B cell (primary cell): ENCODE measurements at regions not wholly inside any gene's neighbourhood (a gene's known extent, or its start where the extent isn't known, plus 50 kb on each side); places are given as distances from the start of the nearest gene placed in this dataset.

ENCODE experiments used
- ATAC-seq: fragments of 200-7000 bp; cut with Tn5 transposase; one replicate; pipeline ENCODE4 v1.10.0; 2021; ENCODE audit warnings: low read depth, mild to moderate bottlenecking, moderate number of reproducible peaks, moderate library complexity
- CTCF ChIA-PET: fragments of 350-600 bp; sonication (Branson Sonifier 250); formaldehyde crosslinking; loops from one replicate; lab custom pipeline; 2021; ENCODE audit warnings: antibody characterized with exemption, inconsistent platforms; lab: Charles Lee
- POLR2A ChIA-PET: fragments of 350-600 bp; sonication (Branson Sonifier 250); formaldehyde crosslinking; loops from one replicate; lab custom pipeline; 2021; ENCODE audit warnings: antibody characterized with exemption; lab: Charles Lee
- DNase-seq: peaks from one replicate; pipeline ENCODE4 v3.0.0; 2013
- H2AFZ ChIP-seq: 2 replicates; pipeline ENCODE4 v1.6.1; 2012; ENCODE audit warnings: mild to moderate bottlenecking, low read depth, low read length; ENCODE audit not compliant: insufficient read depth, poor library complexity, severe bottlenecking
- H3K27ac ChIP-seq, 2 donors: 1 replicate in 1 of 2; 2 replicates in 1 of 2; pipeline ENCODE4 v1.5.1; 2012 to 2013; ENCODE audit warnings: low read length in 2 of 2, mild to moderate bottlenecking in 2 of 2, moderate library complexity in 1 of 2
- H3K27me3 ChIP-seq, 4 experiments: fragments of 200-600 bp in 1 of 4; sonication (generic) in 1 of 4; replicated peaks in 1 of 4; 1 replicate in 2 of 4; 2 replicates in 2 of 4; pipeline versions ENCODE4 v1.6.1 to v1.7.0; 2013 to 2016; ENCODE audit warnings: low read length in 3 of 4, mild to moderate bottlenecking in 2 of 4, mixed read lengths in 1 of 4, moderate library complexity in 1 of 4; ENCODE audit not compliant: insufficient read depth in 4 of 4, control insufficient read depth in 3 of 4; ENCODE audit errors: control extremely low read depth in 1 of 4
- H3K36me3 ChIP-seq, 2 experiments: replicated peaks in 1 of 2; 1 replicate in 1 of 2; 2 replicates in 1 of 2; pipeline versions ENCODE4 v1.6.1 to v1.7.1; 2013; ENCODE audit warnings: low read length in 1 of 2; ENCODE audit not compliant: insufficient read depth in 2 of 2, control insufficient read depth in 1 of 2; ENCODE audit errors: control extremely low read depth in 1 of 2, extremely low read depth in 1 of 2
- H3K4me1 ChIP-seq, 2 donors: fragments of 200-600 bp in 1 of 2; sonication (generic) in 1 of 2; 1 replicate in 1 of 2; 2 replicates in 1 of 2; pipeline versions ENCODE4 v1.5.1 to v1.6.1; 2013 to 2017; ENCODE audit warnings: low read length in 2 of 2; ENCODE audit not compliant: control insufficient read depth in 2 of 2, insufficient read depth in 2 of 2
- H3K4me2 ChIP-seq: replicated peaks from 2 replicates; pipeline ENCODE3; 2012; ENCODE audit warnings: mild to moderate bottlenecking, low read depth, low read length; ENCODE audit not compliant: poor library complexity, severe bottlenecking
- H3K4me3 ChIP-seq, 5 experiments: fragments of 200-600 bp in 1 of 5; sonication (generic) in 1 of 5; 1 replicate in 3 of 5; 2 replicates in 2 of 5; pipeline versions ENCODE4 v1.5.1 to v1.7.0; 2011 to 2016; ENCODE audit warnings: low read length in 4 of 5, mild to moderate bottlenecking in 4 of 5, low read depth in 2 of 5, control low read depth in 1 of 5, moderate library complexity in 1 of 5; ENCODE audit not compliant: insufficient read depth in 1 of 5; ENCODE audit errors: control extremely low read depth in 1 of 5, extremely low read depth in 1 of 5
- H3K79me2 ChIP-seq: fragments of 200-600 bp; sonication (generic); one replicate; pipeline ENCODE4 v1.6.0; 2016; ENCODE audit warnings: low read length; ENCODE audit not compliant: control insufficient read depth, insufficient read depth
- H3K9ac ChIP-seq: fragments of 200-600 bp; sonication (generic); 2 replicates; pipeline ENCODE4 v1.6.1; 2017; ENCODE audit warnings: mild to moderate bottlenecking, low read length, moderate library complexity
- H3K9me3 ChIP-seq, 3 donors: one replicate each; pipeline versions ENCODE4 v1.6.1 to v1.7.1; 2013; ENCODE audit warnings: low read length in 2 of 3; ENCODE audit not compliant: control insufficient read depth in 2 of 3, insufficient read depth in 1 of 3; ENCODE audit errors: control extremely low read depth in 1 of 3
- H4K20me1 ChIP-seq: 2 replicates; pipeline ENCODE4 v1.6.0; 2012; ENCODE audit warnings: mild to moderate bottlenecking, low read length; ENCODE audit not compliant: insufficient read depth, control insufficient read depth, poor library complexity, severe bottlenecking
- H3K27ac Mint-ChIP-seq: one replicate; pipeline ENCODE4 v1.8.0; 2021; ENCODE audit warnings: mixed read lengths
- H3K27me3 Mint-ChIP-seq: one replicate; pipeline ENCODE4 v1.8.0; 2021; ENCODE audit warnings: mixed read lengths
- H3K4me1 Mint-ChIP-seq: one replicate; pipeline ENCODE4 v1.8.0; 2021; ENCODE audit warnings: mixed read lengths
- H3K4me3 Mint-ChIP-seq: one replicate; pipeline ENCODE4 v1.8.0; 2021; ENCODE audit warnings: mixed read lengths
- H3K9me3 Mint-ChIP-seq: one replicate; pipeline ENCODE4 v1.8.0; 2022; ENCODE audit warnings: mixed read lengths; ENCODE audit not compliant: insufficient read depth
- EZH2 ChIP-seq: IDR thresholded peaks from 2 replicates; pipeline ENCODE4 v1.6.1; 2012; ENCODE audit warnings: borderline replicate concordance, low read depth, mild to moderate bottlenecking, moderate library complexity, low read length; ENCODE audit not compliant: insufficient read depth, poor library complexity, severe bottlenecking
- WGBS: methylation state at CpG from one replicate; pipeline ENCODE4 v1.1.5; 2013; ENCODE audit warnings: missing lambda C conversion rate; ENCODE audit not compliant: insufficient coverage; 5-methylcytosine and 5-hydroxymethylcytosine counted together
- intact Hi-C: fragments of 100-400 bp; cut with micrococcal nuclease; formaldehyde crosslinking; loops from one replicate; pipeline ENCODE4 v1.10.0; 2022
- TF ChIP-seq, protein P1 (sequence below): fragments of 200-600 bp; IDR thresholded peaks from one replicate; pipeline ENCODE4 v1.8.0; 2022; ENCODE audit warnings: antibody characterized with exemption, mild to moderate bottlenecking

- no peak overlapping the region for H3K4me3 ChIP-seq
- Mint-ChIP-seq H3K27me3 (no peaks in the 10 kb centered on the region), H3K4me1 (no peaks in the 10 kb centered on the region), H3K27ac (no peak overlapping the region), H3K9me3 (peaks cover 2% of the 10 kb centered on the region), H3K4me3 (no peak overlapping the region)
- CTCF ChIA-PET: no interaction called here
- ATAC-seq (no peak), DNase-seq (no peak)
- H2AFZ ChIP-seq: no peak overlapping the region
- H3K36me3 ChIP-seq: no peaks in the 10 kb centered on the region
- H3K27me3 ChIP-seq: no peaks in the 10 kb centered on the region
- no peak overlapping the region for H3K4me2 ChIP-seq
- no peaks in the 10 kb centered on the region for H3K9me3 ChIP-seq
- no peak overlapping the region for H3K9ac ChIP-seq
- H3K27ac ChIP-seq: no peak overlapping the region
- no peak for TF ChIP-seq EZH2
- TF ChIP-seq, protein P1, sequence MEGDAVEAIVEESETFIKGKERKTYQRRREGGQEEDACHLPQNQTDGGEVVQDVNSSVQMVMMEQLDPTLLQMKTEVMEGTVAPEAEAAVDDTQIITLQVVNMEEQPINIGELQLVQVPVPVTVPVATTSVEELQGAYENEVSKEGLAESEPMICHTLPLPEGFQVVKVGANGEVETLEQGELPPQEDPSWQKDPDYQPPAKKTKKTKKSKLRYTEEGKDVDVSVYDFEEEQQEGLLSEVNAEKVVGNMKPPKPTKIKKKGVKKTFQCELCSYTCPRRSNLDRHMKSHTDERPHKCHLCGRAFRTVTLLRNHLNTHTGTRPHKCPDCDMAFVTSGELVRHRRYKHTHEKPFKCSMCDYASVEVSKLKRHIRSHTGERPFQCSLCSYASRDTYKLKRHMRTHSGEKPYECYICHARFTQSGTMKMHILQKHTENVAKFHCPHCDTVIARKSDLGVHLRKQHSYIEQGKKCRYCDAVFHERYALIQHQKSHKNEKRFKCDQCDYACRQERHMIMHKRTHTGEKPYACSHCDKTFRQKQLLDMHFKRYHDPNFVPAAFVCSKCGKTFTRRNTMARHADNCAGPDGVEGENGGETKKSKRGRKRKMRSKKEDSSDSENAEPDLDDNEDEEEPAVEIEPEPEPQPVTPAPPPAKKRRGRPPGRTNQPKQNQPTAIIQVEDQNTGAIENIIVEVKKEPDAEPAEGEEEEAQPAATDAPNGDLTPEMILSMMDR: no peak
- POLR2A ChIA-PET: no interaction called here
- WGBS: 83% methylated on average over 7 of the region's 7 CpGs
- H3K79me2 ChIP-seq: no peaks in the 10 kb centered on the region
- intact Hi-C loops: no loop called here
- H4K20me1 ChIP-seq: no peaks in the 10 kb centered on the region
- H3K4me1 ChIP-seq: no peaks in the 10 kb centered on the region
Measured at GRCh38 chr4:24265989-24266388, 318.4 kb downstream of the DHX15 start.

DNA sequence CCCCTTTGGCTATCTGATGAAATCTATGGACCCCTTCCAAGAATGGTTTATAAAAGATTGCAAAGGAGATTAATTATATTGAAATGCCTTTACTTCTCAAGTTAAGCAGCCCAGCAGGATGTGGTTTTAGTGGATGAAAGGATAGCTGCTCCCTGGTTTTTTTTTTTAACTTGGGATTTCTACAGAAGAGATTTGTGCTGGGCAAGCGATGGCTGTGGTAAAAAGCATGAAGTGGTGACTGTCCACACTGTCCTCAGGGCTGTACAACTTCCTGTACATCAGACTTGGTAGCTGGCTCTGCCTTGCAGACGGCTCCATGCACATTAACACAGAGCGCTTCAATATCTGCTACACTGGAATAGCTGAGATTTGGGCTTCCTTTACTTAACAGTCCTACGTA is 321.7 kb downstream of the DHX15 start:
- H3K9me3 ChIP-seq: no peaks in the 10 kb centered on the region
- POLR2A ChIA-PET: no interaction called here
- H3K4me1 Mint-ChIP-seq: no peaks in the 10 kb centered on the region
- H3K36me3 ChIP-seq: no peaks in the 10 kb centered on the region
- no peak overlapping the region for H3K4me2 ChIP-seq
- CTCF ChIA-PET: no interaction called here
- no peak overlapping the region for H3K27ac Mint-ChIP-seq
- H3K4me1 ChIP-seq: no peaks in the 10 kb centered on the region
- intact Hi-C loops: no loop called here
- no peak overlapping the region for H3K4me3 ChIP-seq
- ATAC-seq (no peak), DNase-seq (no peak)
- no peak overlapping the region for H3K27ac ChIP-seq
- WGBS: 50% methylated on average over 1 of the region's 4 CpGs
- H3K9ac ChIP-seq: no peak overlapping the region
- H3K4me3 Mint-ChIP-seq: no peak overlapping the region
- TF ChIP-seq, protein P1: no peak
- TF ChIP-seq EZH2: no peak
- no peaks in the 10 kb centered on the region for H4K20me1 ChIP-seq
- no peaks in the 10 kb centered on the region for H3K27me3 Mint-ChIP-seq
- no peaks in the 10 kb centered on the region for H3K27me3 ChIP-seq
- no peaks in the 10 kb centered on the region for H3K79me2 ChIP-seq
- H3K9me3 Mint-ChIP-seq: peaks cover 2% of the 10 kb centered on the region
- no peak overlapping the region for H2AFZ ChIP-seq
